Stimulated activated CD4-positive, alpha-beta T cell treated with anti-CD3 and anti-CD28 coated beads, Interleukin-4, amount 100 ng/mL, for 1 hour (primary cell): ENCODE measurements at regions not wholly inside any gene's neighbourhood (a gene's known extent, or its start where the extent isn't known, plus 50 kb on each side); places are given as distances from the start of the nearest gene placed in this dataset.
"Not testable (repeated sequence)": the region's sequence is repeated elsewhere in the genome, so short reads cannot be mapped to it uniquely, and the experiment has no call there.

ENCODE experiments used
- DNase-seq: peaks from one replicate; pipeline ENCODE4 v3.0.0-alpha.2; 2020

- not testable (repeated sequence) for DNase-seq
Measured at GRCh38 chr1:146630302-146630701, 307.8 kb upstream of the NBPF12 start.

GRCh38 chr1:146618582-146618981 is 319.5 kb upstream of the NBPF12 start:
- DNase-seq, result not testable (repeated sequence)

GRCh38 chr1:146604681-146605080 is 333.4 kb upstream of the NBPF12 start:
- not testable (repeated sequence) for DNase-seq

- not testable (repeated sequence) for DNase-seq
Measured at GRCh38 chr1:146600720-146601307, 337.3 kb upstream of the NBPF12 start.

GRCh38 chr1:146599906-146600305 is 338.2 kb upstream of the NBPF12 start:
- not testable (repeated sequence) for DNase-seq

- not testable (repeated sequence) for DNase-seq
Measured at GRCh38 chr1:146581229-146581628, 352.4 kb upstream of the NOTCH2NLA start.

GRCh38 chr1:146567541-146567940 is 338.7 kb upstream of the NOTCH2NLA start:
- DNase-seq, result not testable (repeated sequence)

- not testable (repeated sequence) for DNase-seq
Measured at GRCh38 chr1:146558032-146558431, 329.2 kb upstream of the NOTCH2NLA start.

GRCh38 chr1:146556405-146556804 is 327.6 kb upstream of the NOTCH2NLA start:
- DNase-seq, result not testable (repeated sequence)

GRCh38 chr1:146552414-146552813 is 323.6 kb upstream of the NOTCH2NLA start:
- not testable (repeated sequence) for DNase-seq

- DNase-seq, result not testable (repeated sequence)
Measured at GRCh38 chr1:146548684-146549083, 319.9 kb upstream of the NOTCH2NLA start.

GRCh38 chr1:146546189-146546588 is 317.4 kb upstream of the NOTCH2NLA start:
- not testable (repeated sequence) for DNase-seq

GRCh38 chr1:146537775-146538373 is 309.1 kb upstream of the NOTCH2NLA start:
- not testable (repeated sequence) for DNase-seq

GRCh38 chr1:146536028-146536427 is 307.2 kb upstream of the NOTCH2NLA start:
- DNase-seq, result not testable (repeated sequence)

- not testable (repeated sequence) for DNase-seq
Measured at GRCh38 chr1:146535575-146535974, 306.8 kb upstream of the NOTCH2NLA start.

- DNase-seq, result not testable (repeated sequence)
Measured at GRCh38 chr1:146530958-146531357, 302.1 kb upstream of the NOTCH2NLA start.

GRCh38 chr1:146522812-146523211 is 294.0 kb upstream of the NOTCH2NLA start:
- DNase-seq, result not testable (repeated sequence)

- DNase-seq, result not testable (repeated sequence)
Measured at GRCh38 chr1:146522345-146522744, 293.5 kb upstream of the NOTCH2NLA start.

- DNase-seq, result not testable (repeated sequence)
Measured at GRCh38 chr1:146521804-146522203, 293.0 kb upstream of the NOTCH2NLA start.

- DNase-seq, result not testable (repeated sequence)
Measured at GRCh38 chr1:146513754-146514153, 284.9 kb upstream of the NOTCH2NLA start.

- not testable (repeated sequence) for DNase-seq
Measured at GRCh38 chr1:146511047-146511777, 282.4 kb upstream of the NOTCH2NLA start.

- not testable (repeated sequence) for DNase-seq
Measured at GRCh38 chr1:146510248-146510983, 281.6 kb upstream of the NOTCH2NLA start.

- DNase-seq, result not testable (repeated sequence)
Measured at GRCh38 chr1:146504121-146504520, 275.3 kb upstream of the NOTCH2NLA start.
